Psoas muscle (tissue), 7 donors: ENCODE measurements at regions not wholly inside any gene's neighbourhood (a gene's known extent, or its start where the extent isn't known, plus 50 kb on each side); places are given as distances from the start of the nearest gene placed in this dataset.

Source experiments
- ATAC-seq, 4 donors: fragments of 200-7000 bp; cut with Tn5 transposase; one replicate each; pipeline ENCODE4 v1.9.1; 2020; ENCODE audit warnings: moderate library complexity in 3 of 4, mild to moderate bottlenecking in 2 of 4
- DNase-seq, 2 donors: peaks; one replicate each; pipeline ENCODE4 v3.0.0-alpha.2; 2020
- H3K27ac ChIP-seq: fragments of 200-600 bp; one replicate; pipeline ENCODE4 v1.8.0; 2022
- H3K27me3 ChIP-seq, 3 donors: fragments of 200-600 bp in 1 of 3; one replicate each; pipeline versions ENCODE4 v1.6.1 to v1.8.0; 2013 to 2022; ENCODE audit warnings: low read length in 2 of 3, mild to moderate bottlenecking in 2 of 3, moderate library complexity in 1 of 3; ENCODE audit not compliant: insufficient read depth in 3 of 3
- H3K36me3 ChIP-seq, 2 donors: fragments of 200-600 bp in 1 of 2; one replicate each; pipeline versions ENCODE4 v1.6.1 to v1.8.0; 2013 to 2022; ENCODE audit warnings: low read depth in 1 of 2, mild to moderate bottlenecking in 1 of 2, moderate library complexity in 1 of 2; ENCODE audit not compliant: insufficient read depth in 1 of 2
- H3K4me1 ChIP-seq: fragments of 200-600 bp; one replicate; pipeline ENCODE4 v1.8.0; 2022
- H3K4me3 ChIP-seq: fragments of 200-600 bp; one replicate; pipeline ENCODE4 v1.8.0; 2022; ENCODE audit warnings: mild to moderate bottlenecking
- H3K9me3 ChIP-seq: fragments of 200-600 bp; one replicate; pipeline ENCODE4 v1.8.0; 2022
- CTCF ChIP-seq: fragments of 200-600 bp; IDR thresholded peaks from one replicate; pipeline ENCODE4 v1.8.0; 2022; ENCODE audit warnings: antibody characterized with exemption
- WGBS, 3 donors: extraction: QIAGEN DNeasy Blood & Tissue Kit; methylation state at CpG; one replicate each; pipeline versions ENCODE4 v1.1.6 to v1.1.7; 2013; 5-methylcytosine and 5-hydroxymethylcytosine counted together
- intact Hi-C, 2 donors: fragments of 100-400 bp; cut with DNase I; formaldehyde crosslinking; loops; one replicate each; pipeline versions ENCODE4 v1.11.0 to v1.14.2; 2022
- donor health status: healthy with polysubstance abuse.
- donor health status: DM: no; HTN: no; CAD: no; lungs with moderate emphysema.
- donor health status: Bipolar disorder and iron deficiency.
- donor health status: healthy.
- donor health status: DM: yes; HTN: yes; CAD: no.
- donor health status: DM: no; HTN: no; CAD: no.
- donor health status: DM: yes; HTN: yes; CAD: no.

DNA sequence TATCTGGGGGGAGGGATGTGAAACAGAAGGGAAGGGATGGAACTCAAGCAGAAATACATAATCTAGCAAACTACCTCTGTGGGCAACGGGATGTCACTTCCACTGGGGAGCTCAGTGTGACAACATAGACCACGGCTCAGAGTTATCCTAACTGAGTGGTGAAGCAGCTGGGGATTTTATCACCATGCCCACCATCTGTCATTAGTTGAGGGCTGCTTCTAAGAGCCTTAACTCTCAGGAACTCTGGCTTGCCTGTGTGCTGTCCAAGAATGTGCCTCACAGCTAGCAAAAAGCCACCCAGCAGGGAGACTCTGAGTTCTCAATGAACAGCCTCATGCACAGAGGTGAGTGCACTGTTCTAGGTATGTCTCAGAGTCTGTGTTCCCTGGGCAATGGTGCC is 90.6 kb upstream of the CXCL14 start:
- 42 to 58% (median 47%) methylated on average over 2 of the region's 2 CpGs for WGBS, 3 donors

DNA sequence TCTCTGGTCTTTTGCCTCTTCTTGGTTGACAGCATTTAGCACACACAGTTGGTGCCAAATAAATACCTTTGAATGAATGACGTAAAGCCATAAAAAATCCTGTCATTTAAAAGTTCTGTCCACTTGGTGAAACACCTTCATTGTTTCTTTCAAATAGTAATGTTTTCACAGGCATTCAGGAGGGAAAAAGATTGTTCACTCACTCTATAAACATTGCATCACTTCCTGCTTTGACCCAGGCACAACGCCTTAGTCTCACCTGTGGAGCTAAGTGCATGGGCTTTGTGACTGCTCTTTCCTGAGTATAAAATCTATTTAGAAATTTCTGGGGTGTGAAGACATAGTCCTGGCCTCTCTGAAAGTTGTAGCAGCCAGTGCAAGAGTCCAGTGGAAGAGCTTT is 88.9 kb upstream of the CXCL14 start:
- Histone ChIP-seq H3K36me3 (no peaks in the 10 kb centered on the region), H3K4me3 (no peak overlapping the region), H3K27me3 (no peaks in the 10 kb centered on the region), H3K27ac (no peak overlapping the region), H3K9me3 (no peaks in the 10 kb centered on the region), H3K4me1 (no peaks in the 10 kb centered on the region)
- TF ChIP-seq CTCF, result no peak
- no peak for DNase-seq
- ATAC-seq, result no peak
- 67 to 78% (median 73%) methylated on average over 2 of the region's 2 CpGs for whole genome bisulfite sequencing, 3 donors
- intact Hi-C loops, result no loop called here

More for the DNA sequence above, 90.6 kb upstream of the CXCL14 start:
- no peak overlapping the region for H3K27ac ChIP-seq
- no peak overlapping the region for H3K4me3 ChIP-seq
- H3K4me1 ChIP-seq, result no peaks in the 10 kb centered on the region
- no peaks in the 10 kb centered on the region for H3K36me3 ChIP-seq
- no peak for ATAC-seq
- no peaks in the 10 kb centered on the region for H3K27me3 ChIP-seq
- no peak for TF ChIP-seq CTCF
- no peaks in the 10 kb centered on the region for H3K9me3 ChIP-seq
- DNase-seq, result no peak
- intact Hi-C loops, result no loop called here

DNA sequence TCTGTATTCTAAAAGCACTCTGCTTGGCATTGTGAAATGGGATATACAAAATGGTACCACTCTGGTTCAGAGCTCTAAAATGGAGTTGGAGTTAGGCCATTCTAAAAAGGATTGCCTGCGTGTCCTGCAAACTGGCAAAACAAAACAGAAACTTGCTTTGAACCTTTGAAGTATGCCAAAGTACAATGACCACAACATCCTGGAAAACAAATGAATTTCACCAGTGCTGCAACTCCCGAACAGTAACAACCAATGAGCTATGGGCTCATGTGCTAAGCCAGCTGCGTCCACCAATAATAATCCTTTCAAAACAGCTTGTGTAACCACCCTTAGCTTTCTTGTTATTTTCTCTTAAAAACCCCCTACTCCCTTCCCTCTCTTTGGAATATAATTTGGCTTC is 88.4 kb upstream of the CXCL14 start:
- no peak for TF ChIP-seq CTCF
- Histone ChIP-seq H3K27ac (no peak overlapping the region), H3K9me3 (no peaks in the 10 kb centered on the region), H3K36me3 (no peaks in the 10 kb centered on the region), H3K4me1 (no peaks in the 10 kb centered on the region), H3K4me3 (no peak overlapping the region), H3K27me3 (no peaks in the 10 kb centered on the region)
- intact Hi-C loops, result no loop called here
- 46 to 82% (median 56%) methylated on average over 3 of the region's 3 CpGs for WGBS, 3 donors
- DNase-seq (no peak), ATAC-seq (no peak)

DNA sequence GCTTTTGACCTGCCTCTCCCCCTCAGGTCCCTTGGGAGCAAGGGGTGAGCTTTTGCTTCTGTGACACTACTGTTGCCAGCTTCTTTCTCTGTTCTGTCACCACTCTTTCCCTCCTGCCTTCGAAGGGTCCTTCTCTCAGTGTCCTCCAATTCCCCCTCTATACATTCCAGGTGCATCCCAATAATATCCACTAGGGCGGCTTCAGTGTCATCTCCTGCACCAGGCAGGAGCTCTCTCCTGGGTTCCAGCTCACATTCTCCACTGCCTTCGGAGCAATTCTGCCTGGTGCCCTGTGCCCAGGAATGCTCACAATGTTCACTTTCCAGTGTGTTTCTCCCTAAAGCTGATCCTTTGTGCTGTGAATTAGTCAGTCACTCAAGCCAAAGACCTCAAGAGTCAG is 83.9 kb upstream of the CXCL14 start:
- intact Hi-C loops, result no loop called here
- TF ChIP-seq CTCF, result no peak
- Histone ChIP-seq H3K9me3 (no peaks in the 10 kb centered on the region), H3K36me3 (no peaks in the 10 kb centered on the region), H3K4me3 (no peak overlapping the region), H3K27ac (no peak overlapping the region), H3K27me3 (no peaks in the 10 kb centered on the region), H3K4me1 (no peaks in the 10 kb centered on the region)
- DNase-seq (no peak), ATAC-seq (no peak)
- 85 to 87% (median 85%) methylated on average over 3 of the region's 3 CpGs for WGBS, 3 donors

DNA sequence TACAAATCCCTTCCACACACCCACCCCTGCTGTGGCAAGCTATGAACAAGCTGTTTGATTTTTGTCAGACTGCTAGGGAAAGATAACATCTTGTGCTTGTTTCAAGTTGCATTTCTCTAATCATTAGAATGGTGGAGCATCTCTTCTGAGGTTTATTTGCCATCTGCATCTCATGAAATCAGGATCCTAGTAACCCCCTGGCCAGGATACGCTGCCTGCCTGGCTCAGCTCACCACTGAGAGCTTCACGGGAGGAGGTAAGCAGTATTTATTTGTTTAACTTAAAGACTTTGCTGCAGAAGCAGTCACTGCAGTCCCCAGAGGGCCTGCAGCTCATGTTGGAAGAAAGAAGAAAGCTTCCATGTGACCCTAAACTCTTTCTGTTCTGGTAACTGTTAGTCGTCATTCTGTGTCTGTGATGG is 83.3 kb upstream of the CXCL14 start:
- H3K27me3 ChIP-seq, result no peaks in the 10 kb centered on the region
- intact Hi-C loops, result no loop called here
- no peak overlapping the region for H3K27ac ChIP-seq
- TF ChIP-seq CTCF, result no peak
- ATAC-seq (no peak), DNase-seq (no peak)
- 55 to 79% (median 76%) methylated on average over 3 of the region's 3 CpGs for WGBS, 3 donors
- no peak overlapping the region for H3K4me3 ChIP-seq
- no peaks in the 10 kb centered on the region for H3K9me3 ChIP-seq
- H3K4me1 ChIP-seq, result no peaks in the 10 kb centered on the region
- H3K36me3 ChIP-seq, result no peaks in the 10 kb centered on the region
